Type B pancreatic cell (in vitro differentiated cells): ENCODE measurements at regions not wholly inside any gene's neighbourhood (a gene's known extent, or its start where the extent isn't known, plus 50 kb on each side); places are given as distances from the start of the nearest gene placed in this dataset.

Experiments
- DNase-seq: peaks from one replicate; pipeline ENCODE4 v3.0.0; 2021; ENCODE audit warnings: mixed read lengths; ENCODE audit not compliant: unreplicated experiment; ENCODE audit errors: extremely low spot score
- H3K27ac Mint-ChIP-seq: 2 replicates; pipeline ENCODE4 v1.8.0; 2021; ENCODE audit warnings: mild to moderate bottlenecking, mixed read lengths
- H3K27me3 Mint-ChIP-seq: 2 replicates; pipeline ENCODE4 v1.8.0; 2021; ENCODE audit warnings: mixed read lengths
- H3K36me3 Mint-ChIP-seq: 2 replicates; pipeline ENCODE4 v1.8.0; 2021; ENCODE audit warnings: mixed read lengths
- H3K4me1 Mint-ChIP-seq: one replicate; pipeline ENCODE4 v1.8.0; 2021; ENCODE audit warnings: mixed read lengths; ENCODE audit not compliant: unreplicated experiment
- H3K4me3 Mint-ChIP-seq: 2 replicates; pipeline ENCODE4 v1.8.0; 2021; ENCODE audit warnings: mild to moderate bottlenecking, mixed read lengths
- H3K9me3 Mint-ChIP-seq: 2 replicates; pipeline ENCODE4 v1.8.0; 2021; ENCODE audit warnings: mixed read lengths
- TF ChIP-seq, protein P1 (sequence below): fragments of 200-600 bp; sonication (generic); conservative IDR thresholded peaks from 2 replicates; pipeline ENCODE4 v1.5.0; 2021; ENCODE audit warnings: antibody characterized with exemption, mild to moderate bottlenecking

DNA sequence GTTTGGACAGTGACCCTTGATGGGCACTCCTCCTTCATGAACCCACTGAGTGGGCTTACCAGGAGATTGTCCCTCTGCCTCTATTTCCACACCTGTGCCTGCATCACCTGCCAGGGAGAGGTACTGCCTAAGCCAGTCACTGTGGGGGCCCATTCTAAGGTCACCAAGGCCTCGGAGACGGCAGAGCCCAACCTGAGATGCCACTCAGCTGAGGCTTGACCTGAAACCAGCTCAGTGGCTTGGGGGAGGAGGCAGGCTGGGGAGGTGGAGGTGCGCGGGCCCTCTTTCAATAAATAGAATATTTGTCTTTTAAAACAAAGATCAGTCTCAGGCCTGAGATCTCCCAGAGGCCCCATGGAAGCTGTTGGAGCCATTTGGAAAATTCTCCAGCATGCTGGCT is 84.5 kb downstream of the DHCR7 start:
- Mint-ChIP-seq H3K36me3 (no peaks in the 10 kb centered on the region), H3K4me1 (no peaks in the 10 kb centered on the region), H3K4me3 (no peak overlapping the region), H3K9me3 (no peaks in the 10 kb centered on the region), H3K27ac (no peak overlapping the region), H3K27me3 (peaks cover 6% of the 10 kb centered on the region)
- no peak for DNase-seq
- TF ChIP-seq, protein P1, sequence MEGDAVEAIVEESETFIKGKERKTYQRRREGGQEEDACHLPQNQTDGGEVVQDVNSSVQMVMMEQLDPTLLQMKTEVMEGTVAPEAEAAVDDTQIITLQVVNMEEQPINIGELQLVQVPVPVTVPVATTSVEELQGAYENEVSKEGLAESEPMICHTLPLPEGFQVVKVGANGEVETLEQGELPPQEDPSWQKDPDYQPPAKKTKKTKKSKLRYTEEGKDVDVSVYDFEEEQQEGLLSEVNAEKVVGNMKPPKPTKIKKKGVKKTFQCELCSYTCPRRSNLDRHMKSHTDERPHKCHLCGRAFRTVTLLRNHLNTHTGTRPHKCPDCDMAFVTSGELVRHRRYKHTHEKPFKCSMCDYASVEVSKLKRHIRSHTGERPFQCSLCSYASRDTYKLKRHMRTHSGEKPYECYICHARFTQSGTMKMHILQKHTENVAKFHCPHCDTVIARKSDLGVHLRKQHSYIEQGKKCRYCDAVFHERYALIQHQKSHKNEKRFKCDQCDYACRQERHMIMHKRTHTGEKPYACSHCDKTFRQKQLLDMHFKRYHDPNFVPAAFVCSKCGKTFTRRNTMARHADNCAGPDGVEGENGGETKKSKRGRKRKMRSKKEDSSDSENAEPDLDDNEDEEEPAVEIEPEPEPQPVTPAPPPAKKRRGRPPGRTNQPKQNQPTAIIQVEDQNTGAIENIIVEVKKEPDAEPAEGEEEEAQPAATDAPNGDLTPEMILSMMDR: no peak

DNA sequence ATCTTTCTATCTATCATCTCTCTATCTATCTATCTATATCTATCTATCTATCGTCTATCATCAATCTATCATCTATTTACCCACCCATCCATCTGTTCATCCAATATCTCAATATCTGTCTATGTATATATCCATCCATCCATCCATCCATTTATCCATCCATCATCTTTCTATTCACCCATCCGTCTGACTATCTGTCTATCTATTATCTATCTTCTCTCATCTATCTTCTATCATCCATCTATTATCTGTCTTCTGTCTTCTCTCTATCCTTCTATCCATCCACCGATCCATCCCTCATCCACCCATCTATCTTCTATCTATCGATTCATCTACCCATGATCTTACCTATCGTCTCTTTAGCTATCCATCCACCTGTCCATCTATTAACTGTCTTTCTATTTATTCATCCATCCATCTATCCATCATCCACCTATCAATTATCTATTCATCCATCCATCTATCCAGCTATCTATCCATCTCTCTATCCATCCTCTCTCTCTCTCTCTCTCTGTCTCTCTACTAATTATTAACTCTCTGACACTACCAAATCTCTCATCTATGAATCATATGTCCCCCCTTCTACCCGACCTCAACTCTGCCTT is 89.1 kb downstream of the DHCR7 start:
- TF ChIP-seq, protein P1: no peak
- Mint-ChIP-seq H3K27me3 (peaks cover 12% of the 10 kb centered on the region), H3K4me1 (no peaks in the 10 kb centered on the region), H3K9me3 (no peaks in the 10 kb centered on the region), H3K27ac (no peak overlapping the region), H3K4me3 (no peak overlapping the region), H3K36me3 (no peaks in the 10 kb centered on the region)
- no peak for DNase-seq

DNA sequence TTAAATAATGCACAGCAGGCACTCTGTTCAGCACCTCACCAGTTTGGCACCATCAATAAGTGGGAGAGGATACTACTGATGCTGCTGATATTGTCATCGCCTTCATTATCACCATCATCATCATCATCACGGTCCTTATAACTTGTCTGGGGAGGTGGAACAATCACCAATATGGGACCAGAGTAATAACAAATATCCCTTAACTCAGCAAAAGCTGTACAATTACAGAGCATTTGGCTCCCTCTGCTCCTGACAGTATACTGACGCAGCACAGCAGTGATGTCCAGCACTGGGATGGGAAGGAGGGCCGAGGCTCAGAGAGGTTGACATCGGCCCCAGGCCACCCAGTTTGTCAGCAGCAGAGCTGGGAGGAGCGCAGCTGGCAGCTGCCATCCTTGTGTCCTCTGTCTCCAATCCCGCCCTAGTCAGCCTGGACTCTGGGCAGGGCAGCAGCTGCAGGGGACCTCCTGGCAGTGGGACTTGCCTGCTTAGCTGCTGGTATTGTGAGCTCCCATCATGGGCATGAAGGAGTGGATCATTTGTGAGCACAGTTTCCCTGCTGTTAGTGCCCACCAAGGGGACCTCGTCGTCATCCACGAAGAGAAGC is 90.0 kb downstream of the DHCR7 start:
- no peak for DNase-seq
- H3K4me3 Mint-ChIP-seq: no peak overlapping the region
- H3K9me3 Mint-ChIP-seq: no peaks in the 10 kb centered on the region
- no peaks in the 10 kb centered on the region for H3K36me3 Mint-ChIP-seq
- H3K27ac Mint-ChIP-seq: no peak overlapping the region
- peaks cover 12% of the 10 kb centered on the region for H3K27me3 Mint-ChIP-seq
- no peaks in the 10 kb centered on the region for H3K4me1 Mint-ChIP-seq
- TF ChIP-seq, protein P1: no peak

DNA sequence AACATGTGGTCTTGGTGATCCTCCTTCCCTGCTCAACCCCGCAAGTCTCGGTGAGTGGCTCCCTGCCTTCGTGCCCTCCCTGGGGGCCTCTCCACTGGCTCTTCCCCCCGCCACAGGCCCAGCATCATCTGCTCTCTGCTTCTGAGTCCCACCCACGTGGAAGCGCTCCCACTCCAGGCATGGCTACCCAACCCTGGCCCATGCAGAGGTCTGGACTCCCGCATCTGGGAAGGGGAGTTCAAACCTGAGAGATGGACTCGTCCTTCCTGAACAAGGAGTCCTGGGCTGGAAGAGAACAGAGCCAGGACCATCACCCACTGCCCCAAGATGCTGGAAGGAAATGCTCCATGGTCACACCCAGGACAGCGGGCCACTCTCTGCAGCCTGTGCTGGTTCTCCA is 90.8 kb downstream of the DHCR7 start:
- TF ChIP-seq, protein P1: no peak
- no peak overlapping the region for H3K4me3 Mint-ChIP-seq
- no peak overlapping the region for H3K27ac Mint-ChIP-seq
- H3K4me1 Mint-ChIP-seq: no peaks in the 10 kb centered on the region
- peaks cover 12% of the 10 kb centered on the region for H3K27me3 Mint-ChIP-seq
- H3K36me3 Mint-ChIP-seq: no peaks in the 10 kb centered on the region
- DNase-seq: no peak
- no peaks in the 10 kb centered on the region for H3K9me3 Mint-ChIP-seq

DNA sequence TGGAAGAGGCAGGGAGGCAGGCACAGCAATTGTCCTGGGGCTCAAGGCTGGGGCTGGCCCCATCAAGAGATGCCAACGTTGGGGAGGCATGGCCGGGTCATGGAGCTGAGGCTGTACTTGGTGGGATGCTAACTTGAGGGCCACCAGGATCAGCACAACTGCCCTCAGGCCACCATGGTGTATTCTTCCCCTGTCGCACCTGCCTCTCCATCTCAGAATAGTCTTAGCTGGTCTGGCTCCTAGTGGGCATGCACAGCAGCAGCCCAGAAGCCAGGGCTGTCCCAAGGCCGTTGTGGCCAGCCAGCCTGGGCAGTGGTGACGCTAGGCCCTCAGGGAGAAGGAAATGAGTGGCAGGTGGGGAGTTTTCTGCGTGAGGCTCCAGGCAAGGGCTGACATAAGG is 91.3 kb downstream of the DHCR7 start:
- Mint-ChIP-seq H3K27me3 (peaks cover 12% of the 10 kb centered on the region), H3K27ac (no peak overlapping the region), H3K36me3 (no peaks in the 10 kb centered on the region), H3K9me3 (no peaks in the 10 kb centered on the region), H3K4me1 (no peaks in the 10 kb centered on the region), H3K4me3 (no peak overlapping the region)
- TF ChIP-seq, protein P1: no peak
- DNase-seq: no peak
